NB4 (cell line): ENCODE measurements at regions not wholly inside any gene's neighbourhood (a gene's known extent, or its start where the extent isn't known, plus 50 kb on each side); places are given as distances from the start of the nearest gene placed in this dataset.

Experiments used
- CTCF ChIP-seq: IDR thresholded peaks from one replicate; pipeline ENCODE4 v1.5.1; 2012; ENCODE audit warnings: low read depth, low read length
- MAX ChIP-seq: IDR thresholded peaks from 2 replicates; pipeline ENCODE4 v1.6.1; 2011; ENCODE audit warnings: low read depth, low read length

GRCh38 chr4:20026456-20026855, 225.2 kb upstream of the SLIT2 start:
- TF ChIP-seq CTCF (no peak), MAX (no peak)
